GM19238 (cell line): ENCODE measurements at regions not wholly inside any gene's neighbourhood (a gene's known extent, or its start where the extent isn't known, plus 50 kb on each side); places are given as distances from the start of the nearest gene placed in this dataset.
"Not testable (repeated sequence)": the region's sequence is repeated elsewhere in the genome, so short reads cannot be mapped to it uniquely, and the experiment has no call there.

Experiments used
- DNase-seq: peaks from one replicate; pipeline ENCODE4 v3.0.0; 2011; ENCODE audit warnings: low spot score; ENCODE audit not compliant: insufficient read length

GRCh38 chr18:51520676-51521180 lies 323.2 kb upstream of the MEX3C start:
- DNase-seq = no peak

GRCh38 chr18:51522338-51522737 lies 324.9 kb upstream of the MEX3C start:
- DNase-seq = no peak

- no peak for DNase-seq
These were observed 325.3 kb upstream of the MEX3C start for GRCh38 chr18:51522821-51523220.

- DNase-seq = no peak
These were observed 326.2 kb upstream of the MEX3C start for GRCh38 chr18:51523671-51524070.

- no peak for DNase-seq
These were observed 328.2 kb upstream of the MEX3C start for GRCh38 chr18:51525453-51526225.

- DNase-seq = no peak
These were observed 330.3 kb upstream of the MEX3C start for GRCh38 chr18:51527826-51528225.

GRCh38 chr18:51531501-51531900 lies 334.0 kb upstream of the MEX3C start:
- no peak for DNase-seq

GRCh38 chr18:51537487-51537886 lies 340.0 kb upstream of the MEX3C start:
- DNase-seq = no peak

GRCh38 chr18:51540562-51540961 lies 343.1 kb upstream of the MEX3C start:
- DNase-seq = no peak

GRCh38 chr18:51541230-51541629 lies 343.7 kb upstream of the MEX3C start:
- DNase-seq = no peak

GRCh38 chr18:51543658-51544155 lies 346.2 kb upstream of the MEX3C start:
- no peak for DNase-seq

- no peak for DNase-seq
These were observed 348.0 kb upstream of the MEX3C start for GRCh38 chr18:51545446-51545845.

GRCh38 chr18:51559198-51559901 lies 361.9 kb upstream of the MEX3C start:
- DNase-seq = no peak

- no peak for DNase-seq
These were observed 362.4 kb upstream of the MEX3C start for GRCh38 chr18:51559902-51560287.

GRCh38 chr18:51561821-51562220 lies 364.3 kb upstream of the MEX3C start:
- DNase-seq = no peak

GRCh38 chr18:51562866-51563265 lies 365.4 kb upstream of the MEX3C start:
- DNase-seq = no peak

GRCh38 chr18:51563396-51563795 lies 365.9 kb upstream of the MEX3C start:
- no peak for DNase-seq

GRCh38 chr18:51568151-51568550 lies 370.7 kb upstream of the MEX3C start:
- no peak for DNase-seq

- DNase-seq = no peak
These were observed 371.7 kb upstream of the MEX3C start for GRCh38 chr18:51569153-51569552.

- DNase-seq = no peak
These were observed 372.1 kb upstream of the MEX3C start for GRCh38 chr18:51569561-51569960.

- DNase-seq = not testable (repeated sequence)
These were observed 372.6 kb upstream of the MEX3C start for GRCh38 chr18:51570071-51570470.

GRCh38 chr18:51573886-51574285 lies 376.4 kb upstream of the MEX3C start:
- DNase-seq = not testable (repeated sequence)

GRCh38 chr18:51575171-51575570 lies 377.7 kb upstream of the MEX3C start:
- no peak for DNase-seq
